ENCODE measurements at regions not wholly inside any gene's neighbourhood (a gene's known extent, or its start where the extent isn't known, plus 50 kb on each side); places are given as distances from the start of the nearest gene placed in this dataset.

GRCh38 chr4:128458816-128459215 is 171.2 kb upstream of the PGRMC2 start:
- TF ChIP-seq CTCF (optimal IDR thresholded peaks at IDR 0.05 in 1 of 3, IDR thresholded peaks at IDR 0.05 in 1 of 3, conservative IDR thresholded peaks at IDR 0.05 in 1 of 3; ENCODE audit: extremely low read depth in 1 of 3, insufficient read depth in 2 of 3, low read length in 3 of 3) (no peak), EZH2 (IDR thresholded peaks at IDR 0.05; ENCODE audit: low read length) (no peak)

Measured in keratinocyte (primary cell).